ENCODE measurements at regions not wholly inside any gene's neighbourhood (a gene's known extent, or its start where the extent isn't known, plus 50 kb on each side); places are given as distances from the start of the nearest gene placed in this dataset.

- H3K9me3 ChIP-seq (replicated peaks; ENCODE audit: control insufficient read depth, insufficient read depth, low read length), result no peaks in the 10 kb centered on the region
- intact Hi-C loops (cut with micrococcal nuclease; ENCODE audit: unreplicated experiment) (no loop called here), in situ Hi-C loops (cut with MboI) (no loop called here)
- no peaks in the 10 kb centered on the region for H3K4me1 ChIP-seq (ENCODE audit: control insufficient read depth, insufficient read depth, low read length)
- DNase-seq (ENCODE audit: low read depth, low spot score), result no peak
- no peak overlapping the region for H3K27ac ChIP-seq (ENCODE audit: control insufficient read depth, insufficient read depth)
- H3K9ac ChIP-seq (ENCODE audit: control insufficient read depth, insufficient read depth, low read length), result no peak overlapping the region
- no peak overlapping the region for H2AFZ ChIP-seq (ENCODE audit: control insufficient read depth, low read depth, low read length)
- FAIRE-seq, result no peak
- H3K79me2 ChIP-seq (ENCODE audit: control insufficient read depth, insufficient read depth, low read length), result no peaks in the 10 kb centered on the region
- ChIA-PET POLR2A (no interaction called here), SMC1A (ENCODE audit: uncharacterized antibody, unreplicated experiment) (interaction anchor here (1.0 to 1.4 kb wide), 2 partner anchors 9 to 25 kb away, joined by 3 to 4 read pairs; no protein-coding TSS in a partner anchor), RAD21 (ENCODE audit: unreplicated experiment) (no interaction called here), CTCF (interaction anchor here (0.9 to 1.2 kb wide), 2 partner anchors 12 to 331 kb away, joined by 3 read pairs; no protein-coding TSS in a partner anchor)
- no peak for ATAC-seq
- H4K20me1 ChIP-seq (ENCODE audit: control insufficient read depth, insufficient read depth), result no peaks in the 10 kb centered on the region
- WGBS (ENCODE audit: insufficient coverage, insufficient replicate concordance, low lambda C conversion rate, missing lambda C conversion rate), result 58% methylated on average over 6 of the region's 6 CpGs
- no peaks in the 10 kb centered on the region for H3K36me3 ChIP-seq (ENCODE audit: control insufficient read depth in 2 of 2, insufficient read depth in 2 of 2, low read length in 1 of 2)
- H3K27me3 ChIP-seq (replicated peaks in 1 of 2; ENCODE audit: control insufficient read depth in 2 of 2, insufficient read depth in 2 of 2, low read length in 1 of 2), result no peaks in the 10 kb centered on the region
- no peak for TF ChIP-seq SIN3A (IDR thresholded peaks at IDR 0.05; ENCODE audit: low read depth, low read length)
- TF ChIP-seq YY1 (IDR thresholded peaks at IDR 0.05; ENCODE audit: low read depth, low read length), result no peak
- TF ChIP-seq TAF1 (IDR thresholded peaks at IDR 0.05; ENCODE audit: borderline replicate concordance, low read depth, low read length), result no peak
- no peak for TF ChIP-seq SREBF1 (IDR thresholded peaks at IDR 0.05; ENCODE audit: low read length)
- TF ChIP-seq, protein P1, sequence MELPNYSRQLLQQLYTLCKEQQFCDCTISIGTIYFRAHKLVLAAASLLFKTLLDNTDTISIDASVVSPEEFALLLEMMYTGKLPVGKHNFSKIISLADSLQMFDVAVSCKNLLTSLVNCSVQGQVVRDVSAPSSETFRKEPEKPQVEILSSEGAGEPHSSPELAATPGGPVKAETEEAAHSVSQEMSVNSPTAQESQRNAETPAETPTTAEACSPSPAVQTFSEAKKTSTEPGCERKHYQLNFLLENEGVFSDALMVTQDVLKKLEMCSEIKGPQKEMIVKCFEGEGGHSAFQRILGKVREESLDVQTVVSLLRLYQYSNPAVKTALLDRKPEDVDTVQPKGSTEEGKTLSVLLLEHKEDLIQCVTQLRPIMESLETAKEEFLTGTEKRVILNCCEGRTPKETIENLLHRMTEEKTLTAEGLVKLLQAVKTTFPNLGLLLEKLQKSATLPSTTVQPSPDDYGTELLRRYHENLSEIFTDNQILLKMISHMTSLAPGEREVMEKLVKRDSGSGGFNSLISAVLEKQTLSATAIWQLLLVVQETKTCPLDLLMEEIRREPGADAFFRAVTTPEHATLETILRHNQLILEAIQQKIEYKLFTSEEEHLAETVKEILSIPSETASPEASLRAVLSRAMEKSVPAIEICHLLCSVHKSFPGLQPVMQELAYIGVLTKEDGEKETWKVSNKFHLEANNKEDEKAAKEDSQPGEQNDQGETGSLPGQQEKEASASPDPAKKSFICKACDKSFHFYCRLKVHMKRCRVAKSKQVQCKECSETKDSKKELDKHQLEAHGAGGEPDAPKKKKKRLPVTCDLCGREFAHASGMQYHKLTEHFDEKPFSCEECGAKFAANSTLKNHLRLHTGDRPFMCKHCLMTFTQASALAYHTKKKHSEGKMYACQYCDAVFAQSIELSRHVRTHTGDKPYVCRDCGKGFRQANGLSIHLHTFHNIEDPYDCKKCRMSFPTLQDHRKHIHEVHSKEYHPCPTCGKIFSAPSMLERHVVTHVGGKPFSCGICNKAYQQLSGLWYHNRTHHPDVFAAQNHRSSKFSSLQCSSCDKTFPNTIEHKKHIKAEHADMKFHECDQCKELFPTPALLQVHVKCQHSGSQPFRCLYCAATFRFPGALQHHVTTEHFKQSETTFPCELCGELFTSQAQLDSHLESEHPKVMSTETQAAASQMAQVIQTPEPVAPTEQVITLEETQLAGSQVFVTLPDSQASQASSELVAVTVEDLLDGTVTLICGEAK (IDR thresholded peaks at IDR 0.05; ENCODE audit: borderline replicate concordance), result no peak
- TF ChIP-seq POLR2AphosphoS2 (IDR thresholded peaks at IDR 0.05; ENCODE audit: low read depth, low read length), result no peak
- no peak for TF ChIP-seq SRF (IDR thresholded peaks at IDR 0.05; ENCODE audit: low read depth in 2 of 2, low read length in 2 of 2)
- TF ChIP-seq BMI1 (IDR thresholded peaks at IDR 0.05; ENCODE audit: borderline replicate concordance), result no peak
- TF ChIP-seq NFYA (IDR thresholded peaks at IDR 0.05; ENCODE audit: borderline replicate concordance, low read depth, low read length), result no peak
- TF ChIP-seq BCL11A (IDR thresholded peaks at IDR 0.05; ENCODE audit: low read depth, low read length), result no peak
- TF ChIP-seq LARP7 (IDR thresholded peaks at IDR 0.05), result no peak
- no peak for TF ChIP-seq ATF7 (IDR thresholded peaks at IDR 0.05; ENCODE audit: low read depth)
- no peak for TF ChIP-seq NR2C2 (IDR thresholded peaks at IDR 0.05; ENCODE audit: borderline replicate concordance, control insufficient read depth, insufficient read length, low read depth)
- TF ChIP-seq, protein P2, sequence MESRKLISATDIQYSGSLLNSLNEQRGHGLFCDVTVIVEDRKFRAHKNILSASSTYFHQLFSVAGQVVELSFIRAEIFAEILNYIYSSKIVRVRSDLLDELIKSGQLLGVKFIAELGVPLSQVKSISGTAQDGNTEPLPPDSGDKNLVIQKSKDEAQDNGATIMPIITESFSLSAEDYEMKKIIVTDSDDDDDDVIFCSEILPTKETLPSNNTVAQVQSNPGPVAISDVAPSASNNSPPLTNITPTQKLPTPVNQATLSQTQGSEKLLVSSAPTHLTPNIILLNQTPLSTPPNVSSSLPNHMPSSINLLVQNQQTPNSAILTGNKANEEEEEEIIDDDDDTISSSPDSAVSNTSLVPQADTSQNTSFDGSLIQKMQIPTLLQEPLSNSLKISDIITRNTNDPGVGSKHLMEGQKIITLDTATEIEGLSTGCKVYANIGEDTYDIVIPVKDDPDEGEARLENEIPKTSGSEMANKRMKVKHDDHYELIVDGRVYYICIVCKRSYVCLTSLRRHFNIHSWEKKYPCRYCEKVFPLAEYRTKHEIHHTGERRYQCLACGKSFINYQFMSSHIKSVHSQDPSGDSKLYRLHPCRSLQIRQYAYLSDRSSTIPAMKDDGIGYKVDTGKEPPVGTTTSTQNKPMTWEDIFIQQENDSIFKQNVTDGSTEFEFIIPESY (IDR thresholded peaks at IDR 0.05), result no peak
- no peak for TF ChIP-seq TARDBP (IDR thresholded peaks at IDR 0.05; ENCODE audit: borderline replicate concordance)
- no peak for TF ChIP-seq ZNF24 (IDR thresholded peaks at IDR 0.05)
- TF ChIP-seq STAT3 (IDR thresholded peaks at IDR 0.05; ENCODE audit: low read depth, low read length), result no peak
- TF ChIP-seq, protein P3, sequence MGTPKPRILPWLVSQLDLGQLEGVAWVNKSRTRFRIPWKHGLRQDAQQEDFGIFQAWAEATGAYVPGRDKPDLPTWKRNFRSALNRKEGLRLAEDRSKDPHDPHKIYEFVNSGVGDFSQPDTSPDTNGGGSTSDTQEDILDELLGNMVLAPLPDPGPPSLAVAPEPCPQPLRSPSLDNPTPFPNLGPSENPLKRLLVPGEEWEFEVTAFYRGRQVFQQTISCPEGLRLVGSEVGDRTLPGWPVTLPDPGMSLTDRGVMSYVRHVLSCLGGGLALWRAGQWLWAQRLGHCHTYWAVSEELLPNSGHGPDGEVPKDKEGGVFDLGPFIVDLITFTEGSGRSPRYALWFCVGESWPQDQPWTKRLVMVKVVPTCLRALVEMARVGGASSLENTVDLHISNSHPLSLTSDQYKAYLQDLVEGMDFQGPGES (IDR thresholded peaks at IDR 0.05), result no peak
- no peak for TF ChIP-seq RAD21 (IDR thresholded peaks at IDR 0.05; ENCODE audit: insufficient read depth, low read depth, low read length)
- TF ChIP-seq CBFB (IDR thresholded peaks at IDR 0.05; ENCODE audit: low read depth), result no peak
- H3K4me2 ChIP-seq (ENCODE audit: control insufficient read depth, insufficient read depth), result no peak overlapping the region
- no peak overlapping the region for H3K4me3 ChIP-seq
- no TSS peak for BruUV-seq (replicated peaks)
Observed at GRCh38 chr13:80010286-80010831, 330.6 kb downstream of the SPRY2 start.

All from GM12878 (cell line).